SK-N-SH (cell line): ENCODE measurements at regions not wholly inside any gene's neighbourhood (a gene's known extent, or its start where the extent isn't known, plus 50 kb on each side); places are given as distances from the start of the nearest gene placed in this dataset.

ENCODE experiments used
- CTCF ChIA-PET: fragments of 300-600, 350-600 bp; formaldehyde crosslinking; extraction: SDS; loops from one replicate; lab custom pipeline; 2021; lab: Yijun Ruan, JAX
- POLR2A ChIA-PET: fragments of 350-600 bp; sonication (Branson Sonifier 250); formaldehyde crosslinking; extraction: SDS; loops from one replicate; lab custom pipeline; 2020; ENCODE audit warnings: antibody characterized with exemption, inconsistent platforms; lab: Yijun Ruan, JAX
- DNase-seq: peaks from one replicate; pipeline ENCODE4 v3.0.0; 2012
- H2AFZ ChIP-seq: fragments of 200-600 bp; sonication (generic); 2 replicates; pipeline ENCODE4 v1.8.1; 2016; ENCODE audit warnings: antibody characterized with exemption, mild to moderate bottlenecking, low read depth
- H3F3A ChIP-seq: fragments of 200-600 bp; sonication (generic); replicated peaks from 2 replicates; pipeline ENCODE3; 2016; ENCODE audit warnings: antibody characterized with exemption, mild to moderate bottlenecking; ENCODE audit not compliant: insufficient read depth
- H3K27ac ChIP-seq, 2 experiments: fragments of 200-500 bp in 1 of 2; fragments of 200-600 bp in 1 of 2; sonication (Bioruptor generic) in 1 of 2; sonication (generic), shearing (Covaris generic) in 1 of 2; 2 replicates each; pipeline versions ENCODE4 v1.5.1 to v1.6.1; 2014 to 2016; ENCODE audit warnings: low read depth in 2 of 2, inconsistent platforms in 1 of 2, low read length in 1 of 2, mild to moderate bottlenecking in 1 of 2, mixed read lengths in 1 of 2
- H3K27me3 ChIP-seq: fragments of 200-600 bp; sonication (generic), shearing (Covaris generic); 2 replicates; pipeline ENCODE4 v1.6.1; 2016; ENCODE audit warnings: mixed run types; ENCODE audit not compliant: insufficient read depth
- H3K36me3 ChIP-seq, 2 experiments: fragments of 200-500 bp in 1 of 2; fragments of 200-600 bp in 1 of 2; sonication (Bioruptor generic) in 1 of 2; sonication (generic) in 1 of 2; replicated peaks in 1 of 2; 2 replicates each; pipeline versions ENCODE3 to v1.5.1; 2014 to 2016; ENCODE audit warnings: low read length in 1 of 2, mild to moderate bottlenecking in 1 of 2; ENCODE audit not compliant: insufficient read depth in 2 of 2, control insufficient read depth in 1 of 2
- H3K4me1 ChIP-seq, 2 experiments: fragments of 200-500 bp in 1 of 2; fragments of 200-600 bp in 1 of 2; sonication (Bioruptor generic) in 1 of 2; sonication (generic), shearing (Covaris generic) in 1 of 2; 2 replicates each; pipeline versions ENCODE4 v1.5.1 to v1.6.1; 2014 to 2016; ENCODE audit warnings: low read depth in 1 of 2, low read length in 1 of 2, mixed run types in 1 of 2; ENCODE audit not compliant: insufficient read depth in 2 of 2, control insufficient read depth in 1 of 2
- H3K4me2 ChIP-seq: fragments of 200-600 bp; sonication (generic), shearing (Covaris generic); 2 replicates; pipeline ENCODE4 v1.6.1; 2017; ENCODE audit warnings: mixed run types
- H3K4me3 ChIP-seq, 2 experiments: fragments of 200-500 bp in 1 of 2; fragments of 200-600 bp in 1 of 2; sonication (Bioruptor generic) in 1 of 2; sonication (generic), shearing (Covaris generic) in 1 of 2; 2 replicates each; pipeline versions ENCODE4 v1.5.1 to v1.8.1; 2014 to 2016; ENCODE audit warnings: low read depth in 2 of 2, inconsistent platforms in 1 of 2, low read length in 1 of 2, mild to moderate bottlenecking in 1 of 2, mixed read lengths in 1 of 2, moderate library complexity in 1 of 2
- H3K79me2 ChIP-seq: fragments of 200-600 bp; sonication (generic); 2 replicates; pipeline ENCODE4 v1.8.1; 2017; ENCODE audit warnings: mild to moderate bottlenecking; ENCODE audit not compliant: insufficient read depth
- H3K9ac ChIP-seq: fragments of 200-600 bp; sonication (generic); 2 replicates; pipeline ENCODE4 v1.6.1; 2017; ENCODE audit warnings: mixed run types
- H3K9me2 ChIP-seq: fragments of 200-600 bp; sonication (generic); 2 replicates; pipeline ENCODE4 v1.6.1; 2017; ENCODE audit warnings: mixed run types
- H3K9me3 ChIP-seq: fragments of 200-600 bp; sonication (generic); 2 replicates; pipeline ENCODE4 v1.6.1; 2017; ENCODE audit warnings: mixed run types, mild to moderate bottlenecking, moderate library complexity
- H4K20me1 ChIP-seq: fragments of 200-600 bp; sonication (generic); 2 replicates; pipeline ENCODE4 v1.6.1; 2017; ENCODE audit warnings: mild to moderate bottlenecking, mixed run types; ENCODE audit not compliant: insufficient read depth
- CHD2 ChIP-seq: fragments of 150-350 bp; IDR thresholded peaks from 2 replicates; pipeline ENCODE4 v1.6.1; 2018; ENCODE audit warnings: low read length; ENCODE audit not compliant: partially characterized antibody
- EP300 ChIP-seq, 2 experiments: IDR thresholded peaks; 2 replicates each; pipeline versions ENCODE4 v1.4.0 to v1.6.1; 2012; ENCODE audit warnings: borderline replicate concordance in 1 of 2, low read depth in 1 of 2, low read length in 1 of 2
- EZH2phosphoT487 ChIP-seq: fragments of 200-600 bp; sonication (generic); IDR thresholded peaks from 2 replicates; pipeline ENCODE4 v1.6.1; 2017; ENCODE audit warnings: low read depth, mixed run types, mild to moderate bottlenecking, antibody characterized with exemption, moderate library complexity, borderline replicate concordance
- FOSL2 ChIP-seq: IDR thresholded peaks from 2 replicates; pipeline ENCODE4 v1.4.0; 2012; ENCODE audit warnings: low read depth, mild to moderate bottlenecking, moderate library complexity, borderline replicate concordance
- RAD21 ChIP-seq: IDR thresholded peaks from 2 replicates; pipeline ENCODE4 v1.6.1; 2012; ENCODE audit warnings: mild to moderate bottlenecking, low read length
- TEAD4 ChIP-seq: IDR thresholded peaks from 2 replicates; pipeline ENCODE4 v1.4.0; 2012; ENCODE audit warnings: mild to moderate bottlenecking, borderline replicate concordance; ENCODE audit not compliant: insufficient read depth
- WGBS: methylation state at CpG from one replicate; pipeline ENCODE4 v1.1.6; 2017; ENCODE audit warnings: low lambda C conversion rate; 5-methylcytosine and 5-hydroxymethylcytosine counted together
- TF ChIP-seq, protein P1 (sequence below): IDR thresholded peaks from 2 replicates; pipeline ENCODE4 v1.4.0; 2012; ENCODE audit warnings: low read depth, borderline replicate concordance
- TF ChIP-seq, protein P2 (sequence below): fragments of 200-600 bp; sonication (generic); IDR thresholded peaks from 2 replicates; pipeline ENCODE4 v1.6.1; 2017; ENCODE audit warnings: antibody characterized with exemption, mild to moderate bottlenecking, moderate library complexity
- TF ChIP-seq, protein P3 (sequence below): IDR thresholded peaks from 2 replicates; pipeline ENCODE4 v1.4.0; 2012; ENCODE audit warnings: low read depth
- TF ChIP-seq, protein P4 (sequence below): IDR thresholded peaks from 2 replicates; pipeline ENCODE4 v1.6.1; 2012; ENCODE audit warnings: mild to moderate bottlenecking, low read depth, low read length, moderate library complexity

DNA sequence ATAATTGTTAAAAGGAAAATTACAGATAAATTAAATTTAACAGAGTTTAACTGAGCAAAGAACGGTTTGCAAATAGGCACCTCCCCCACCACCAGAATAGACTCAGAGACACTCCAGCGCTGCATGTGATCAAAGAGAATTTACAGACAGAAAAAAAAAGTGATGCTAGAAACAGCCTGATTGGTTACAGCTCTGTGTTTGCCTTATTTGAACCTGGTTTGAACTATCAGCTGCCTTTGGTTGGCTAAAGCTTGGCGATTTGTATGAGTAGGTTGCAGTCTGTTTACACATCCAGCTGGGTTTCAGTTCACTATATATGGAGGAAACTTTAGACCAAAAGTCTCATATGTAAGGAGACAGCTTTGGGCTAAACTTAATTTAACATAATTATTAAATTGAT, 249.1 kb downstream of the ENC1 start:
- H3K79me2 ChIP-seq = no peaks in the 10 kb centered on the region
- H3F3A ChIP-seq = peaks cover 8% of the 10 kb centered on the region
- no peak overlapping the region for H3K4me3 ChIP-seq
- H2AFZ ChIP-seq = no peak overlapping the region
- ChIA-PET POLR2A (no interaction called here), CTCF (interaction anchor here (1.0 to 1.5 kb wide), 3 partner anchors 230 to 400 kb away, joined by 3 read pairs; partner anchors contain the start of gene ENC1)
- no peak overlapping the region for H3K9ac ChIP-seq
- WGBS = 91% methylated on average over 3 of the region's 3 CpGs
- H3K4me1 ChIP-seq = peaks cover 11 to 13% of the 10 kb centered on the region in 2 experiments; a peak in 3 of 4 replicates
- DNase-seq = no peak
- no peaks in the 10 kb centered on the region for H3K9me3 ChIP-seq
- no peaks in the 10 kb centered on the region for H3K9me2 ChIP-seq
- H3K4me2 ChIP-seq = no peak overlapping the region
- H3K36me3 ChIP-seq = no peaks in the 10 kb centered on the region
- no peaks in the 10 kb centered on the region for H3K27me3 ChIP-seq
- TF ChIP-seq EZH2phosphoT487 (no peak), EP300 (IDR thresholded peaks at IDR 0.05; ENCODE audit: borderline replicate concordance in 1 of 2, low read depth in 1 of 2, low read length in 1 of 2) (no peak), RAD21 (no peak), FOSL2 (no peak), CHD2 (no peak)
- TF ChIP-seq, protein P1, sequence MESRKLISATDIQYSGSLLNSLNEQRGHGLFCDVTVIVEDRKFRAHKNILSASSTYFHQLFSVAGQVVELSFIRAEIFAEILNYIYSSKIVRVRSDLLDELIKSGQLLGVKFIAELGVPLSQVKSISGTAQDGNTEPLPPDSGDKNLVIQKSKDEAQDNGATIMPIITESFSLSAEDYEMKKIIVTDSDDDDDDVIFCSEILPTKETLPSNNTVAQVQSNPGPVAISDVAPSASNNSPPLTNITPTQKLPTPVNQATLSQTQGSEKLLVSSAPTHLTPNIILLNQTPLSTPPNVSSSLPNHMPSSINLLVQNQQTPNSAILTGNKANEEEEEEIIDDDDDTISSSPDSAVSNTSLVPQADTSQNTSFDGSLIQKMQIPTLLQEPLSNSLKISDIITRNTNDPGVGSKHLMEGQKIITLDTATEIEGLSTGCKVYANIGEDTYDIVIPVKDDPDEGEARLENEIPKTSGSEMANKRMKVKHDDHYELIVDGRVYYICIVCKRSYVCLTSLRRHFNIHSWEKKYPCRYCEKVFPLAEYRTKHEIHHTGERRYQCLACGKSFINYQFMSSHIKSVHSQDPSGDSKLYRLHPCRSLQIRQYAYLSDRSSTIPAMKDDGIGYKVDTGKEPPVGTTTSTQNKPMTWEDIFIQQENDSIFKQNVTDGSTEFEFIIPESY = no peak
- TF ChIP-seq, protein P2, sequence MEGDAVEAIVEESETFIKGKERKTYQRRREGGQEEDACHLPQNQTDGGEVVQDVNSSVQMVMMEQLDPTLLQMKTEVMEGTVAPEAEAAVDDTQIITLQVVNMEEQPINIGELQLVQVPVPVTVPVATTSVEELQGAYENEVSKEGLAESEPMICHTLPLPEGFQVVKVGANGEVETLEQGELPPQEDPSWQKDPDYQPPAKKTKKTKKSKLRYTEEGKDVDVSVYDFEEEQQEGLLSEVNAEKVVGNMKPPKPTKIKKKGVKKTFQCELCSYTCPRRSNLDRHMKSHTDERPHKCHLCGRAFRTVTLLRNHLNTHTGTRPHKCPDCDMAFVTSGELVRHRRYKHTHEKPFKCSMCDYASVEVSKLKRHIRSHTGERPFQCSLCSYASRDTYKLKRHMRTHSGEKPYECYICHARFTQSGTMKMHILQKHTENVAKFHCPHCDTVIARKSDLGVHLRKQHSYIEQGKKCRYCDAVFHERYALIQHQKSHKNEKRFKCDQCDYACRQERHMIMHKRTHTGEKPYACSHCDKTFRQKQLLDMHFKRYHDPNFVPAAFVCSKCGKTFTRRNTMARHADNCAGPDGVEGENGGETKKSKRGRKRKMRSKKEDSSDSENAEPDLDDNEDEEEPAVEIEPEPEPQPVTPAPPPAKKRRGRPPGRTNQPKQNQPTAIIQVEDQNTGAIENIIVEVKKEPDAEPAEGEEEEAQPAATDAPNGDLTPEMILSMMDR = no peak
- H4K20me1 ChIP-seq = no peaks in the 10 kb centered on the region
- H3K27ac ChIP-seq = no peak overlapping the region

- POLR2A ChIA-PET = no interaction called here
- Histone ChIP-seq H3K79me2 (no peaks in the 10 kb centered on the region), H3K27me3 (no peaks in the 10 kb centered on the region), H4K20me1 (no peaks in the 10 kb centered on the region), H3K4me3 (no peak overlapping the region), H3K27ac (no peak overlapping the region; a peak in 1 of 4 replicates), H3K9ac (no peak overlapping the region), H3F3A (peaks cover 10% of the 10 kb centered on the region), H2AFZ (no peak overlapping the region), H3K36me3 (no peaks in the 10 kb centered on the region), H3K4me1 (peaks cover 13 to 14% of the 10 kb centered on the region in 2 experiments; a peak in 3 of 4 replicates), H3K9me2 (no peaks in the 10 kb centered on the region), H3K9me3 (no peaks in the 10 kb centered on the region), H3K4me2 (no peak overlapping the region)
- CTCF ChIA-PET = interaction anchor here (0.6 to 1.5 kb wide), 5 partner anchors 49 to 400 kb away, joined by 3 read pairs; partner anchors contain the start of gene ENC1
- TF ChIP-seq, protein P3, sequence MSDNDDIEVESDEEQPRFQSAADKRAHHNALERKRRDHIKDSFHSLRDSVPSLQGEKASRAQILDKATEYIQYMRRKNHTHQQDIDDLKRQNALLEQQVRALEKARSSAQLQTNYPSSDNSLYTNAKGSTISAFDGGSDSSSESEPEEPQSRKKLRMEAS = no peak
- no peak for TF ChIP-seq TEAD4
- TF ChIP-seq, protein P4, sequence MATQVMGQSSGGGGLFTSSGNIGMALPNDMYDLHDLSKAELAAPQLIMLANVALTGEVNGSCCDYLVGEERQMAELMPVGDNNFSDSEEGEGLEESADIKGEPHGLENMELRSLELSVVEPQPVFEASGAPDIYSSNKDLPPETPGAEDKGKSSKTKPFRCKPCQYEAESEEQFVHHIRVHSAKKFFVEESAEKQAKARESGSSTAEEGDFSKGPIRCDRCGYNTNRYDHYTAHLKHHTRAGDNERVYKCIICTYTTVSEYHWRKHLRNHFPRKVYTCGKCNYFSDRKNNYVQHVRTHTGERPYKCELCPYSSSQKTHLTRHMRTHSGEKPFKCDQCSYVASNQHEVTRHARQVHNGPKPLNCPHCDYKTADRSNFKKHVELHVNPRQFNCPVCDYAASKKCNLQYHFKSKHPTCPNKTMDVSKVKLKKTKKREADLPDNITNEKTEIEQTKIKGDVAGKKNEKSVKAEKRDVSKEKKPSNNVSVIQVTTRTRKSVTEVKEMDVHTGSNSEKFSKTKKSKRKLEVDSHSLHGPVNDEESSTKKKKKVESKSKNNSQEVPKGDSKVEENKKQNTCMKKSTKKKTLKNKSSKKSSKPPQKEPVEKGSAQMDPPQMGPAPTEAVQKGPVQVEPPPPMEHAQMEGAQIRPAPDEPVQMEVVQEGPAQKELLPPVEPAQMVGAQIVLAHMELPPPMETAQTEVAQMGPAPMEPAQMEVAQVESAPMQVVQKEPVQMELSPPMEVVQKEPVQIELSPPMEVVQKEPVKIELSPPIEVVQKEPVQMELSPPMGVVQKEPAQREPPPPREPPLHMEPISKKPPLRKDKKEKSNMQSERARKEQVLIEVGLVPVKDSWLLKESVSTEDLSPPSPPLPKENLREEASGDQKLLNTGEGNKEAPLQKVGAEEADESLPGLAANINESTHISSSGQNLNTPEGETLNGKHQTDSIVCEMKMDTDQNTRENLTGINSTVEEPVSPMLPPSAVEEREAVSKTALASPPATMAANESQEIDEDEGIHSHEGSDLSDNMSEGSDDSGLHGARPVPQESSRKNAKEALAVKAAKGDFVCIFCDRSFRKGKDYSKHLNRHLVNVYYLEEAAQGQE = peak; percentile 85
- no peak for DNase-seq
- 94% methylated on average over 2 of the region's 2 CpGs for WGBS
Measured at GRCh38 chr5:74390822-74391221, 249.7 kb downstream of the ENC1 start.
